Cardiac fibroblast (primary cell): ENCODE measurements at regions not wholly inside any gene's neighbourhood (a gene's known extent, or its start where the extent isn't known, plus 50 kb on each side); places are given as distances from the start of the nearest gene placed in this dataset.

Experiments
- DNase-seq, 2 donors: peaks; one replicate each; pipeline versions ENCODE4 v3.0.0 to v3.0.0-alpha.2; 2010; ENCODE audit warnings: low read depth in 2 of 2
- H3K4me3 ChIP-seq, 2 donors: replicated peaks in 1 of 2; 1 replicate in 1 of 2; 2 replicates in 1 of 2; pipeline ENCODE4 v1.5.1; 2011; ENCODE audit warnings: low read depth in 2 of 2, low read length in 2 of 2, mild to moderate bottlenecking in 2 of 2, moderate library complexity in 1 of 2
- CTCF ChIP-seq: IDR thresholded peaks from one replicate; pipeline ENCODE4 v1.5.1; 2011; ENCODE audit warnings: low read depth, mild to moderate bottlenecking, low read length, inconsistent platforms

DNA sequence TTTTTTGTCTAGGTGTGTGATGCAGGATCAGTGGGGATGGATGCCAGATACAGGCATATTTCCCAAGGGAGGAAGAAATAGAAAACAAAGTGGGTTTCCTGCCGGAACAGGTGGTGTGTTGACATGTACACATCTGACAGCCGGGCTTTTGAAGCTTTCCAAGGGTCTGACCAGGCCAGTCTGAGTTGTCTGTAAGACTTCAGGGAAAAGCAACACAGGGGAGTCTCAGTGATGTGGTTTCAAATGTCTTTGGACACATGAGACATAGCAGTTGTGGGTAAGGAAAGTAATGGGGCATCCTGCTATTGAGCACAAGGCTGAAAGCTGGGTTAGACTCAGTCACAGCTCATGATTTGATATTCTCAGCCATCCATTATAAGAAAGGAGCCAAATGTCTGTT, 274.9 kb downstream of the PIK3R1 start:
- DNase-seq, result no peak
- H3K4me3 ChIP-seq, result no peak overlapping the region
- no peak for TF ChIP-seq CTCF

- no peak for TF ChIP-seq CTCF
- no peak for DNase-seq
These were observed 279.2 kb downstream of the PIK3R1 start for GRCh38 chr5:68494771-68495170.

GRCh38 chr5:68499987-68500386, 284.4 kb downstream of the PIK3R1 start:
- H3K4me3 ChIP-seq, result no peak overlapping the region
- no peak for TF ChIP-seq CTCF
- peak; percentile 55 to 64 for DNase-seq

More at GRCh38 chr5:68494771-68495170, 279.2 kb downstream of the PIK3R1 start:
- no peak overlapping the region for H3K4me3 ChIP-seq

DNA sequence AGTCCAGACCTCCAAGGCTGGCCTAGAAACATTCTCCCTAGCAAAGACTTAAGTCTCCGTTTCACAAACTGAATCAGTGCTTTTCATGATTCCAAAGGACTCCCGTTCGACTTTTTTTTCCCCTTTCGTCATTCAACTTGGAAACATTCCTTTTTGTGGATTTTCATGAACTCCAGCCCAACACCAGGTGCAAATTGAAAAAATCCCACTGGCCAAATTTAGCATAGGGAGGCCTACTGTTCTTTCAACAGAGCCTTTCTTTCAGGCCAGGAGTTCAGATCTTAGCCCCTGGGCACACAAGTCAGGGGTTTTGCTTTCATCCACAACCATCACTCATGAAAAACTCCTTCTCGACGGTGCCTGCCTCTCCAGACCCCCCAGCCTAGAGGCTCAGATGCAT, 285.3 kb downstream of the PIK3R1 start:
- DNase-seq, result no peak
- H3K4me3 ChIP-seq, result no peak overlapping the region
- TF ChIP-seq CTCF, result no peak

- H3K4me3 ChIP-seq, result no peak overlapping the region
- TF ChIP-seq CTCF, result no peak
- DNase-seq, result peak in 1 of 2 donors; percentile 31
These were observed 287.0 kb downstream of the PIK3R1 start for GRCh38 chr5:68502531-68502930.

GRCh38 chr5:68504306-68504705, 288.8 kb downstream of the PIK3R1 start:
- H3K4me3 ChIP-seq, result no peak overlapping the region
- no peak for DNase-seq
- TF ChIP-seq CTCF, result no peak

GRCh38 chr5:68505917-68506860, 290.6 kb downstream of the PIK3R1 start:
- peak; percentile 40 to 59 for DNase-seq
- TF ChIP-seq CTCF, result no peak
- H3K4me3 ChIP-seq, result no peak overlapping the region
